ENCODE measurements at regions not wholly inside any gene's neighbourhood (a gene's known extent, or its start where the extent isn't known, plus 50 kb on each side); places are given as distances from the start of the nearest gene placed in this dataset.

GRCh38 chr6:93059911-93060310, 359.4 kb downstream of the EPHA7 start:
- TF ChIP-seq CTCF (conservative IDR thresholded peaks at IDR 0.05) = no peak
- TF ChIP-seq EZH2 (IDR thresholded peaks at IDR 0.05; ENCODE audit: low read depth) = no peak
